ENCODE measurements at regions not wholly inside any gene's neighbourhood (a gene's known extent, or its start where the extent isn't known, plus 50 kb on each side); places are given as distances from the start of the nearest gene placed in this dataset.

- peaks cover 0 to 1% (median 0%) of the 10 kb centered on the region in 7 donors for H3K9me3 Mint-ChIP-seq
- intact Hi-C loops (cut with micrococcal nuclease) = no loop called here
- no peaks in the 10 kb centered on the region for H3K27me3 Mint-ChIP-seq (ENCODE audit: low read depth in 3 of 3)
Measured at GRCh38 chr20:12199703-12200102, 282.0 kb downstream of the BTBD3 start.

GRCh38 chr20:12201289-12201991 lies 283.7 kb downstream of the BTBD3 start:
- H3K79me2 ChIP-seq (ENCODE audit: insufficient read depth, low read length) = no peaks in the 10 kb centered on the region
- no peaks in the 10 kb centered on the region for H3K9me3 ChIP-seq (replicated peaks in 1 of 2; ENCODE audit: control insufficient read depth in 1 of 2, insufficient read depth in 1 of 2, low read length in 2 of 2)
- no peak for TF ChIP-seq CTCF (IDR thresholded peaks at IDR 0.05)
- H2AFZ ChIP-seq (ENCODE audit: insufficient read depth, low read depth, low read length, poor library complexity, severe bottlenecking) = no peak overlapping the region
- Mint-ChIP-seq H3K9me3 (peaks cover 0 to 1% (median 0%) of the 10 kb centered on the region in 7 donors), H3K36me3 (no peaks in the 10 kb centered on the region), H3K27ac (no peak overlapping the region), H3K4me1 (peaks cover 9% of the 10 kb centered on the region), H3K27me3 (ENCODE audit: low read depth in 3 of 3) (no peaks in the 10 kb centered on the region), H3K4me3 (no peak overlapping the region)
- intact Hi-C loops (cut with micrococcal nuclease) = no loop called here
- WGBS (ENCODE audit: insufficient coverage) = 100% methylated on average over 1 of the region's 5 CpGs
- no peaks in the 10 kb centered on the region for H3K27me3 ChIP-seq (ENCODE audit: control insufficient read depth in 2 of 2, insufficient read depth in 2 of 2, low read length in 2 of 2)
- H3K4me2 ChIP-seq (replicated peaks; ENCODE audit: extremely low read depth, low read length, poor library complexity, severe bottlenecking) = no peak overlapping the region
- no peak overlapping the region for H3K27ac ChIP-seq (ENCODE audit: low read depth in 1 of 2, low read length in 2 of 2)
- peaks cover 0 to 5% of the 10 kb centered on the region in 2 donors for H3K4me1 ChIP-seq (ENCODE audit: control insufficient read depth in 1 of 2, insufficient read depth in 2 of 2, low read length in 2 of 2)
- no peaks in the 10 kb centered on the region for H4K20me1 ChIP-seq (ENCODE audit: insufficient read depth, low read length)
- H3K4me3 ChIP-seq (replicated peaks in 1 of 3; ENCODE audit: low read depth in 2 of 3, low read length in 3 of 3) = no peak overlapping the region
- no peak for DNase-seq
- no peak overlapping the region for H3K9ac ChIP-seq (ENCODE audit: insufficient read depth, low read length, poor library complexity, severe bottlenecking)
- H3K36me3 ChIP-seq (replicated peaks in 1 of 2; ENCODE audit: control insufficient read depth in 1 of 2, insufficient read depth in 2 of 2, low read length in 2 of 2) = no peaks in the 10 kb centered on the region

More at GRCh38 chr20:12199703-12200102, 282.0 kb downstream of the BTBD3 start:
- H3K27ac Mint-ChIP-seq = no peak overlapping the region
- Histone ChIP-seq H3K27me3 (ENCODE audit: control insufficient read depth in 2 of 2, insufficient read depth in 2 of 2, low read length in 2 of 2) (no peaks in the 10 kb centered on the region), H3K9me3 (replicated peaks in 1 of 2; ENCODE audit: control insufficient read depth in 1 of 2, insufficient read depth in 1 of 2, low read length in 2 of 2) (no peaks in the 10 kb centered on the region), H3K27ac (ENCODE audit: low read depth in 1 of 2, low read length in 2 of 2) (no peak overlapping the region), H3K4me1 (ENCODE audit: control insufficient read depth in 1 of 2, insufficient read depth in 2 of 2, low read length in 2 of 2) (peaks cover 0 to 5% of the 10 kb centered on the region in 2 donors), H4K20me1 (ENCODE audit: insufficient read depth, low read length) (no peaks in the 10 kb centered on the region), H3K79me2 (ENCODE audit: insufficient read depth, low read length) (no peaks in the 10 kb centered on the region), H2AFZ (ENCODE audit: insufficient read depth, low read depth, low read length, poor library complexity, severe bottlenecking) (no peak overlapping the region), H3K9ac (ENCODE audit: insufficient read depth, low read length, poor library complexity, severe bottlenecking) (no peak overlapping the region), H3K4me2 (replicated peaks; ENCODE audit: extremely low read depth, low read length, poor library complexity, severe bottlenecking) (no peak overlapping the region), H3K4me3 (replicated peaks in 1 of 3; ENCODE audit: low read depth in 2 of 3, low read length in 3 of 3) (no peak overlapping the region), H3K36me3 (replicated peaks in 1 of 2; ENCODE audit: control insufficient read depth in 1 of 2, insufficient read depth in 2 of 2, low read length in 2 of 2) (no peaks in the 10 kb centered on the region)
- peaks cover 9% of the 10 kb centered on the region for H3K4me1 Mint-ChIP-seq
- no peak for TF ChIP-seq CTCF (IDR thresholded peaks at IDR 0.05)
- DNase-seq = no peak
- 100% methylated on average over 2 of the region's 5 CpGs for WGBS (ENCODE audit: insufficient coverage)
- H3K4me3 Mint-ChIP-seq = no peak overlapping the region
- no peaks in the 10 kb centered on the region for H3K36me3 Mint-ChIP-seq

Data from CD14-positive monocyte (primary cell).